Natural killer cell (primary cell): ENCODE measurements at regions not wholly inside any gene's neighbourhood (a gene's known extent, or its start where the extent isn't known, plus 50 kb on each side); places are given as distances from the start of the nearest gene placed in this dataset.

ENCODE experiments used
- ATAC-seq, 3 donors: fragments of 150-1000 bp in 2 of 3; fragments of 200-7000 bp in 1 of 3; cut with Tn5 transposase; 1 replicate in 1 of 3; 2 replicates in 2 of 3; pipeline ENCODE4 v1.10.0; 2021; ENCODE audit warnings: mild to moderate bottlenecking in 2 of 3, moderate library complexity in 2 of 3
- DNase-seq, 2 donors: peaks; one replicate each; pipeline versions ENCODE4 v3.0.0 to v3.0.0-alpha.2; 2013 to 2021; ENCODE audit warnings: mixed read lengths in 1 of 2
- H3K27ac ChIP-seq: one replicate; pipeline ENCODE4 v1.5.1; 2013; ENCODE audit warnings: mild to moderate bottlenecking, low read length
- H3K27me3 ChIP-seq: one replicate; pipeline ENCODE4 v1.6.1; 2013; ENCODE audit warnings: low read length; ENCODE audit not compliant: control insufficient read depth, insufficient read depth
- H3K36me3 ChIP-seq: one replicate; pipeline ENCODE4 v1.6.1; 2013; ENCODE audit warnings: low read length; ENCODE audit not compliant: control insufficient read depth, insufficient read depth
- H3K4me1 ChIP-seq: one replicate; pipeline ENCODE4 v1.6.1; 2013; ENCODE audit warnings: low read length; ENCODE audit not compliant: control insufficient read depth, insufficient read depth
- H3K4me3 ChIP-seq: one replicate; pipeline ENCODE4 v1.5.1; 2013; ENCODE audit warnings: low read length
- H3K9me3 ChIP-seq: one replicate; pipeline ENCODE4 v1.6.1; 2013; ENCODE audit warnings: low read length; ENCODE audit not compliant: control insufficient read depth, insufficient read depth
- H3K27ac Mint-ChIP-seq, 2 donors: one replicate each; pipeline ENCODE4 v1.8.0; 2022; ENCODE audit warnings: mild to moderate bottlenecking in 2 of 2, mixed read lengths in 2 of 2, moderate library complexity in 1 of 2
- H3K27me3 Mint-ChIP-seq, 2 donors: one replicate each; pipeline ENCODE4 v1.8.0; 2022; ENCODE audit warnings: low read depth in 2 of 2, mixed read lengths in 2 of 2
- H3K36me3 Mint-ChIP-seq: one replicate; pipeline ENCODE4 v1.8.0; 2022; ENCODE audit warnings: mixed read lengths
- H3K4me1 Mint-ChIP-seq, 2 donors: one replicate each; pipeline ENCODE4 v1.8.0; 2022; ENCODE audit warnings: mixed read lengths in 2 of 2
- H3K4me3 Mint-ChIP-seq: one replicate; pipeline ENCODE4 v1.8.0; 2022; ENCODE audit warnings: mild to moderate bottlenecking, moderate library complexity, mixed read lengths
- H3K9me3 Mint-ChIP-seq, 2 donors: one replicate each; pipeline ENCODE4 v1.8.0; 2022; ENCODE audit warnings: mixed read lengths in 2 of 2
- WGBS: methylation state at CpG from one replicate; pipeline ENCODE4 v1.1.7; 2013; ENCODE audit warnings: missing lambda C conversion rate; ENCODE audit not compliant: insufficient coverage; 5-methylcytosine and 5-hydroxymethylcytosine counted together
- intact Hi-C: fragments of 100-400 bp; cut with micrococcal nuclease; formaldehyde crosslinking; loops from one replicate; pipeline ENCODE4 v1.14.2; 2022
- TF ChIP-seq, protein P1 (sequence below): fragments of 200-600 bp; IDR thresholded peaks from one replicate; pipeline ENCODE4 v1.8.0; 2022; ENCODE audit warnings: antibody characterized with exemption

DNA sequence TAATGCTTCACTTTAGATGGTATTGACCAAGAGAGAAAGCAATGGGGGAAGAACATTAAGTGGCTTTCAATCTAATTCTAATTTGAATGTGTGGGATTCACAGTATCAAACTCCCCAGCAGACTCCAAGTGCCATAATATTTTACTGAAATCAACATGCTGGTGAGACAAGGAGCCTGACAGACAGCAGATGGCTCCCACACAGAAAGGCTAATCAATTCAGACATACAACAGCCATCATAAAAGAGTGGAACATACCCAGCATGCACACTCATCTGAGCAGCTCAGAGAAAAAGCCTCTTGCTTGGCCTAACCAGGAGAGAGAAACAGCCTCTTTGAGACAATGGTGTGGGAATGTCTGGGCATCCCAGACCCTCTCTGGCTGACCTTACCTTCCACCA is 186.5 kb upstream of the SKOR2 start:
- Mint-ChIP-seq H3K9me3 (peaks cover 0 to 2% of the 10 kb centered on the region in 2 donors), H3K27ac (no peak overlapping the region), H3K4me1 (no peaks in the 10 kb centered on the region), H3K36me3 (no peaks in the 10 kb centered on the region), H3K4me3 (no peak overlapping the region), H3K27me3 (peaks cover 16 to 27% of the 10 kb centered on the region in 2 donors)
- TF ChIP-seq, protein P1, sequence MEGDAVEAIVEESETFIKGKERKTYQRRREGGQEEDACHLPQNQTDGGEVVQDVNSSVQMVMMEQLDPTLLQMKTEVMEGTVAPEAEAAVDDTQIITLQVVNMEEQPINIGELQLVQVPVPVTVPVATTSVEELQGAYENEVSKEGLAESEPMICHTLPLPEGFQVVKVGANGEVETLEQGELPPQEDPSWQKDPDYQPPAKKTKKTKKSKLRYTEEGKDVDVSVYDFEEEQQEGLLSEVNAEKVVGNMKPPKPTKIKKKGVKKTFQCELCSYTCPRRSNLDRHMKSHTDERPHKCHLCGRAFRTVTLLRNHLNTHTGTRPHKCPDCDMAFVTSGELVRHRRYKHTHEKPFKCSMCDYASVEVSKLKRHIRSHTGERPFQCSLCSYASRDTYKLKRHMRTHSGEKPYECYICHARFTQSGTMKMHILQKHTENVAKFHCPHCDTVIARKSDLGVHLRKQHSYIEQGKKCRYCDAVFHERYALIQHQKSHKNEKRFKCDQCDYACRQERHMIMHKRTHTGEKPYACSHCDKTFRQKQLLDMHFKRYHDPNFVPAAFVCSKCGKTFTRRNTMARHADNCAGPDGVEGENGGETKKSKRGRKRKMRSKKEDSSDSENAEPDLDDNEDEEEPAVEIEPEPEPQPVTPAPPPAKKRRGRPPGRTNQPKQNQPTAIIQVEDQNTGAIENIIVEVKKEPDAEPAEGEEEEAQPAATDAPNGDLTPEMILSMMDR = no peak
- no peaks in the 10 kb centered on the region for H3K9me3 ChIP-seq
- DNase-seq (no peak), ATAC-seq (no peak)
- intact Hi-C loops = no loop called here
- no peaks in the 10 kb centered on the region for H3K4me1 ChIP-seq
- H3K27ac ChIP-seq = no peak overlapping the region
- H3K4me3 ChIP-seq = no peak overlapping the region
- no peaks in the 10 kb centered on the region for H3K27me3 ChIP-seq
- no peaks in the 10 kb centered on the region for H3K36me3 ChIP-seq

DNA sequence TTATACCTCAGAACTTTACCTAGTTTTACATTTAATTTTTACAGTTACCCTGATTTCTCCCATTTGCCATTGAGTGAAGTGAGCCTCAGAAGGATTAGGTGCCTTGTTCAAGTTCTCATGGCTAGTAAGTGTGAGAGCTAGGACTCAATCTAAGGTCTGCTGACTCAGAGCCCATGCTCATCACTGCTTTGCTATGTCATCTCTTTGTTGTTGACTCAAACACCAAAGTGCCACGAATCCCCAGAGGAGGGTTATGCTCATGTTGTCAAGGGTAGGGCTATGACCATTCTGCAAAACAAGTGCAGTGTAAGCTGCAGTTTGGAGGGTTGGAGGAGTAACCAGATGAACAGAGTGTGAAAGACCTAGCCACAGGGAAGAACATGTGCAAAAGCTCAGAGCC is 185.4 kb upstream of the SKOR2 start:
- Mint-ChIP-seq H3K4me1 (no peaks in the 10 kb centered on the region), H3K27ac (no peak overlapping the region), H3K4me3 (no peak overlapping the region), H3K27me3 (peaks cover 15 to 26% of the 10 kb centered on the region in 2 donors), H3K36me3 (no peaks in the 10 kb centered on the region), H3K9me3 (peaks cover 0 to 2% of the 10 kb centered on the region in 2 donors)
- Histone ChIP-seq H3K4me3 (no peak overlapping the region), H3K27me3 (no peaks in the 10 kb centered on the region), H3K36me3 (no peaks in the 10 kb centered on the region), H3K4me1 (no peaks in the 10 kb centered on the region), H3K27ac (no peak overlapping the region), H3K9me3 (no peaks in the 10 kb centered on the region)
- TF ChIP-seq, protein P1 = no peak
- no peak for DNase-seq
- 62% methylated on average over 1 of the region's 1 CpG for WGBS
- intact Hi-C loops = no loop called here
- ATAC-seq = no peak

DNA sequence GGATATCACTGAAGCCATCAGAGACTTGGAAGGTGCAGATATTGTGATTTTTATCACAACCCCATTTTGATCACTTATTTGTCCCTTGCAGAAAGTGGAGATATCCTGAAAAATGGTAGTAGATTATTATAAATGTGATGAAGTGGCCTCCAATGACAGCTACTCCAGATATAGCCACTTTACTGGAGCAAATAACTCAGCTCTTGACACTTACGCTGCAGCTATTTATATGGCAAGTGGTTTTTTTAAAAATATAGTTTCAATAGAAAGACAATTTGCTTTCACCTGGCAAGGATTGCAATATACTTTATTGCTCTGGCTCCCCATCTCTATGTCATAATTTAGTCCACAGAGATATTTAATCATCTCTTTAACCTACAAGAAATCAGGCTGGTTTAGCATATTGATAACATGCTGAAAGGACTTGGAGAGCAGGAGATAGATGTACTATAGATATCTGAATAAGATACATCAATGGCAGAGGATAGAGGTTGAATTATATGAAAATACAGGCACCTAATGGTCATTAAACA is 182.8 kb upstream of the SKOR2 start:
- no peak overlapping the region for H3K27ac ChIP-seq
- TF ChIP-seq, protein P1 = no peak
- no peak for DNase-seq
- no peak overlapping the region for H3K27ac Mint-ChIP-seq
- no peaks in the 10 kb centered on the region for H3K36me3 ChIP-seq
- intact Hi-C loops = no loop called here
- H3K4me1 ChIP-seq = no peaks in the 10 kb centered on the region
- no peak overlapping the region for H3K4me3 ChIP-seq
- no peaks in the 10 kb centered on the region for H3K9me3 Mint-ChIP-seq
- no peaks in the 10 kb centered on the region for H3K4me1 Mint-ChIP-seq
- peaks cover 12% of the 10 kb centered on the region in 2 donors for H3K27me3 Mint-ChIP-seq
- no peaks in the 10 kb centered on the region for H3K9me3 ChIP-seq
- 100% methylated on average over 1 of the region's 1 CpG for WGBS
- ATAC-seq = no peak
- no peaks in the 10 kb centered on the region for H3K27me3 ChIP-seq
- no peak overlapping the region for H3K4me3 Mint-ChIP-seq
- no peaks in the 10 kb centered on the region for H3K36me3 Mint-ChIP-seq

DNA sequence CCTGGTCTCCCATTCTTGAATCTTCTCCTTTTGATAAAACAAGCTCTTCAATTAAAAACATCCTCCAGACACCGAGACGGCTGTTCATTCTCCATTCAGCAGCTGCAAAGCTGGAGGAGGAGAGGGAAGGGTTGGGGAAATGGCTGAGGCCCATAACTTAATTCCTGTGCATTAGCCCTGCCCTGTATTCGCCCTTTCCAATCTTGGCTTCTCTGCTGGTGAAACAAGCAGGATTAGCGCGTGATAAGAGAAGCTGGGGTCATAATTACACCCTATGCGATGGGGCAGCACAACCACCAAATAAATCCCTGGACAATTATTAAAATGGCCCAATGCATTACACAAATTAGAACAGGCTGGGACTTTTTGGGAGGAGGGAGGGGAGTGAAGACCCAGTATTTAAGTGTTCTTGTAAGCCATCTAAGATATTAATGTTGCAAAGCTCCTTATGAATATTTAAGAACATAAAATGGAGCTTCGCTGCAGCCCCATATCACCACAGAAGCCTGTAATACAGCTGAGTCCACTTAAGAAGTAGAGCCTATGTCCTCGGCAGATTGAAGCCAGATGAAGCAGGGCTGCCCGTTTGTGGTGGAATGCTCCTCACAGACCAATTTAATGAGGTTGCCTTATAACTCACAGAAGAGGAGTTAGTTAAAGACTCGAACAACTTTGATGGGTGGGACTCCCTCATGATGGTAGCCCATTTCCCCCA is 176.6 kb upstream of the SKOR2 start:
- Mint-ChIP-seq H3K4me1 (no peaks in the 10 kb centered on the region), H3K4me3 (no peak overlapping the region), H3K9me3 (no peaks in the 10 kb centered on the region), H3K36me3 (no peaks in the 10 kb centered on the region), H3K27ac (no peak overlapping the region), H3K27me3 (no peaks in the 10 kb centered on the region)
- no peaks in the 10 kb centered on the region for H3K36me3 ChIP-seq
- no peaks in the 10 kb centered on the region for H3K4me1 ChIP-seq
- no peaks in the 10 kb centered on the region for H3K9me3 ChIP-seq
- intact Hi-C loops = no loop called here
- no peak overlapping the region for H3K4me3 ChIP-seq
- TF ChIP-seq, protein P1 = no peak
- no peak overlapping the region for H3K27ac ChIP-seq
- 82% methylated on average over 10 of the region's 10 CpGs for WGBS
- DNase-seq (no peak), ATAC-seq (no peak)
- no peaks in the 10 kb centered on the region for H3K27me3 ChIP-seq
